Upper lobe of right lung (tissue), 1 donor: ENCODE measurements at regions not wholly inside any gene's neighbourhood (a gene's known extent, or its start where the extent isn't known, plus 50 kb on each side); places are given as distances from the start of the nearest gene placed in this dataset.

Experiments used
- ATAC-seq: fragments of 200-7000 bp; cut with Tn5 transposase; one replicate; pipeline ENCODE4 v1.9.1; 2020; ENCODE audit warnings: mild to moderate bottlenecking, moderate library complexity
- DNase-seq: peaks from one replicate; pipeline ENCODE4 v3.0.0-alpha.2; 2020
- H3K27ac ChIP-seq: fragments of 200-600 bp; one replicate; pipeline ENCODE4 v1.8.0; 2022
- H3K27me3 ChIP-seq: fragments of 200-600 bp; one replicate; pipeline ENCODE4 v1.8.0; 2022; ENCODE audit warnings: mild to moderate bottlenecking
- H3K36me3 ChIP-seq: fragments of 200-600 bp; one replicate; pipeline ENCODE4 v1.8.0; 2022
- H3K4me1 ChIP-seq: fragments of 200-600 bp; one replicate; pipeline ENCODE4 v1.8.0; 2022
- H3K4me3 ChIP-seq: fragments of 200-600 bp; one replicate; pipeline ENCODE4 v1.8.0; 2022; ENCODE audit warnings: mild to moderate bottlenecking
- H3K9me3 ChIP-seq: fragments of 200-600 bp; one replicate; pipeline ENCODE4 v1.8.0; 2022
- intact Hi-C: fragments of 100-400 bp; cut with DNase I; formaldehyde crosslinking; loops from one replicate; pipeline ENCODE4 v1.11.0; 2022
- TF ChIP-seq, protein P1 (sequence below): fragments of 200-600 bp; IDR thresholded peaks from one replicate; pipeline ENCODE4 v1.8.0; 2022; ENCODE audit warnings: antibody characterized with exemption
- donor health status: DM: no; HTN: yes; CAD: no; lungs with severe emphysema.

DNA sequence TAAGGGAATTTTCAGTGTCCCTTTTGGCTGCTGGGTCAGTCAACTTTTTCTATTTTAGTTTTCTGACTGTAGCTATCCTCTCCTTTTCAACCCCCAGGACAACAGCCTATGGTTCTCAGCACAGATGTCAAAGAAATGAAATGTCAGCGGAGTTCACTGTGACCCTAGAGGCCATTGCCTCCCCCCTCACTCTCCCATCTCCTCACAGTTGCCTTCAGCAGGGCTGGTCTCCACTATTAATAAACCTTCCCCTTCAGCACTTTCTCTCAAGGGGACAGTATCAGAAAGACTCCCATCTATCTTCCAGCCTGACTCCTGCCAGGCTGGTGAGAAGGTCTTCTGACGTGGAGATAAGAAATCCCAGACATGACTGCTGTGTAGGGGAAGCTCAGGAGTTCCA lies 137.1 kb upstream of the WSCD2 start:
- intact Hi-C loops, result no loop called here
- DNase-seq, result no peak
- H3K27ac ChIP-seq, result no peak overlapping the region
- TF ChIP-seq, protein P1, sequence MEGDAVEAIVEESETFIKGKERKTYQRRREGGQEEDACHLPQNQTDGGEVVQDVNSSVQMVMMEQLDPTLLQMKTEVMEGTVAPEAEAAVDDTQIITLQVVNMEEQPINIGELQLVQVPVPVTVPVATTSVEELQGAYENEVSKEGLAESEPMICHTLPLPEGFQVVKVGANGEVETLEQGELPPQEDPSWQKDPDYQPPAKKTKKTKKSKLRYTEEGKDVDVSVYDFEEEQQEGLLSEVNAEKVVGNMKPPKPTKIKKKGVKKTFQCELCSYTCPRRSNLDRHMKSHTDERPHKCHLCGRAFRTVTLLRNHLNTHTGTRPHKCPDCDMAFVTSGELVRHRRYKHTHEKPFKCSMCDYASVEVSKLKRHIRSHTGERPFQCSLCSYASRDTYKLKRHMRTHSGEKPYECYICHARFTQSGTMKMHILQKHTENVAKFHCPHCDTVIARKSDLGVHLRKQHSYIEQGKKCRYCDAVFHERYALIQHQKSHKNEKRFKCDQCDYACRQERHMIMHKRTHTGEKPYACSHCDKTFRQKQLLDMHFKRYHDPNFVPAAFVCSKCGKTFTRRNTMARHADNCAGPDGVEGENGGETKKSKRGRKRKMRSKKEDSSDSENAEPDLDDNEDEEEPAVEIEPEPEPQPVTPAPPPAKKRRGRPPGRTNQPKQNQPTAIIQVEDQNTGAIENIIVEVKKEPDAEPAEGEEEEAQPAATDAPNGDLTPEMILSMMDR, result no peak
- no peaks in the 10 kb centered on the region for H3K9me3 ChIP-seq
- ATAC-seq, result no peak
- H3K4me1 ChIP-seq, result no peaks in the 10 kb centered on the region
- no peaks in the 10 kb centered on the region for H3K36me3 ChIP-seq
- no peak overlapping the region for H3K4me3 ChIP-seq
- H3K27me3 ChIP-seq, result peaks cover 8% of the 10 kb centered on the region

DNA sequence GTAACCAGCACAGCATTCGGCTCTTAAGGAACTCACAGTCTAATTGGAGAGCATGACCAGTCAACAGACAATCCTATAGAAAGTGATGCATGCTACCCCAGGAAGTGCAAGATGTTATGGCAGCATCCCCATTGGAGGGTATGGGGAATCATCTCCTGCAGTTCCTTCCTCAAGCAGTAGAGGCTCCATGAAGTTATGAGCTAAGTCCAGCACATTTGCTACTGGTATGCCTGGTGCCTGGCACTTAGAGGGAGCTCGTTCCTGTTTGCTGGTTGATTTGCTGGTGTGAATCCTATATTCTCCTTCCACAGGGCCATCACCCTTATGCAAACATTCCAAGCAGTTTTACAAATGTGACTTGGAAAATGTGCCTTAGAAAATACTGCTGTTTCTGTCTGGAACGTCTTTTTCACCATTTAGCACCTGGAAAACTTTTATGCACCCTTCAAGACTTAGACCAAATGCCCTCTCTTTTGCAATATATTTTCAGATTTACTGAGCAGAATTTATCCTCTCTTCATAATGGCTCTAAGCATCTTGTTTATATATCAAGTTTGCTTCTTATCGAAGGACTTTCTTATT lies 136.1 kb upstream of the WSCD2 start:
- TF ChIP-seq, protein P1, result peak; percentile 46
- Histone ChIP-seq H3K27ac (no peak overlapping the region), H3K4me3 (no peak overlapping the region), H3K27me3 (peaks cover 8% of the 10 kb centered on the region), H3K4me1 (no peaks in the 10 kb centered on the region), H3K9me3 (no peaks in the 10 kb centered on the region), H3K36me3 (no peaks in the 10 kb centered on the region)
- intact Hi-C loops, result no loop called here
- no peak for DNase-seq
- ATAC-seq, result peak; percentile 84

DNA sequence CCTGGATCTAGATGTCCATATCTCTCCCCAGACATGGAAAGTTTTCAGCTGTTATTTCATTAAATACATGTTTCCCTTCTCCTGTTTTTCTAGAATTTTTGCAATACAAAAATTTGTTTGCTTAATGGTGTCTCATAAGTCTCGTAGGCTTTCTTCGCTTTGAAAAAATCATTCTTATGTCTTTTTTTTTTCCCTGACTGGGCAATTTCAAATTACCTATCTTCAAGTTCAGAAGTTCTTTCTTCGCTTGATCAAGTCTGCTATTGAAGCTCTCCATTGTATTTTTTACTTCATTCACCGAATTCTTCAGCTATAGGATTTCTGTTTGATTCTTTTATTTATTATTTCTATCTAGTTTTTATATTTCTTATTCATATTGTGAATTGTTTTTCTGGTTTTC lies 130.2 kb upstream of the WSCD2 start:
- TF ChIP-seq, protein P1, result no peak
- peaks cover 16% of the 10 kb centered on the region for H3K27me3 ChIP-seq
- intact Hi-C loops, result no loop called here

DNA sequence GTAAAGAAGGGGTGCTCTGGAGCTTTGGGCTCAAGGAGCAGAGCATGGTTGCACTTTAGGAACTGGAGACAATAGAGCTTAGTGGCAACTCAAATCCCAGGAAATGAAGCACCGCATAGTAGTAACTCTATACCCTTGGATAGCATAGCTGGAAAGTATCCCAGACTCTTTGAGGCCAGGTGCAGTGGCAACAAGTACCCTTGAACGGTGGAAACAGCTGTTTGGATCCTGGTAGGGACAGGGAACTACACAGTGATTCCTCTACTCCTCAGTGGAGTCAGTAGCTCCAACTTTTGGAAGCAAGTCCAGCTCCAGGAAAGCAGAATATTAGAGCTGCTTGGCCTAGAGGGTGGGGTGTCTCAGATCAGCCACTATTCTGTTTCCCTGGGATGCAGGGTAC lies 129.0 kb upstream of the WSCD2 start:
- Histone ChIP-seq H3K4me1 (no peaks in the 10 kb centered on the region), H3K36me3 (no peaks in the 10 kb centered on the region), H3K4me3 (no peak overlapping the region), H3K27me3 (peaks cover 12% of the 10 kb centered on the region), H3K9me3 (no peaks in the 10 kb centered on the region), H3K27ac (no peak overlapping the region)
- TF ChIP-seq, protein P1, result no peak
- DNase-seq, result no peak
- intact Hi-C loops, result no loop called here
- ATAC-seq, result no peak

More for the DNA sequence above, 130.2 kb upstream of the WSCD2 start:
- no peak overlapping the region for H3K4me3 ChIP-seq
- H3K9me3 ChIP-seq, result no peaks in the 10 kb centered on the region
- no peak overlapping the region for H3K27ac ChIP-seq
- ATAC-seq (no peak), DNase-seq (no peak)
- H3K4me1 ChIP-seq, result no peaks in the 10 kb centered on the region
- no peaks in the 10 kb centered on the region for H3K36me3 ChIP-seq

DNA sequence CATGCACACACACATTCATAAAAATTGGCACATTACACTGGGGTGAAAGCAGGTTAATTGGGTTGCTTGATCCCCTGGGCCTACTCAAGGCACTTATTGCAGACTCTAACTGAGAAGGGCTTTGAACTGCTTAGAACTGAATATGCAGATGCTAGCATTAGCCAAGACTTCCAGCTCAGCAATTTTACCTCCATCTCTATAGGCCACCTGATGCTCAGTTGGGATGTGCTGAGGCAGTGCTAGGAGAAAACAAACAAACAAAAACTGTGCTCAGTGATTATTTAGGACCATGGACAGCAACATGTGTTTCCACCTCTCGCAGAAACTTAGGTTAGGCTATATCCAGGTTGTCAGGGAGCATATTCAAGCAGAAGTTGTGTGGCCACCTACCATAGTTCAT lies 124.8 kb upstream of the WSCD2 start:
- ATAC-seq (no peak), DNase-seq (no peak)
- peaks cover 10% of the 10 kb centered on the region for H3K27me3 ChIP-seq
- no peaks in the 10 kb centered on the region for H3K36me3 ChIP-seq
- intact Hi-C loops, result no loop called here
- H3K4me1 ChIP-seq, result no peaks in the 10 kb centered on the region
- no peaks in the 10 kb centered on the region for H3K9me3 ChIP-seq
- TF ChIP-seq, protein P1, result no peak
- H3K4me3 ChIP-seq, result no peak overlapping the region
- H3K27ac ChIP-seq, result no peak overlapping the region
